ENCODE measurements at regions not wholly inside any gene's neighbourhood (a gene's known extent, or its start where the extent isn't known, plus 50 kb on each side); places are given as distances from the start of the nearest gene placed in this dataset.
A peak's percentile ranks its signal among the peaks of the same experiment; 100 is the strongest.

- TF ChIP-seq ZFP3 (CRISPR knock-in tag; IDR thresholded peaks at IDR 0.05), result no peak
- TF ChIP-seq GLIS3 (CRISPR knock-in tag; IDR thresholded peaks at IDR 0.05), result no peak
- TF ChIP-seq ZNF8 (CRISPR knock-in tag; IDR thresholded peaks at IDR 0.05), result no peak
- no peak for TF ChIP-seq ARNTL (CRISPR knock-in tag; IDR thresholded peaks at IDR 0.05; ENCODE audit: borderline replicate concordance, low read depth)
Observed at GRCh38 chr3:158994386-158994785, 192.5 kb downstream of the MFSD1 start (continued).

GRCh38 chr3:159001711-159002110 lies 199.9 kb downstream of the MFSD1 start:
- ATAC-seq, result no peak
- TF ChIP-seq ISL1 (CRISPR knock-in tag; IDR thresholded peaks at IDR 0.05) (peak; percentile 44; the same call in 1 of the 2 replicates), SNAI2 (CRISPR knock-in tag; IDR thresholded peaks at IDR 0.05) (no peak), TSHZ2 (CRISPR knock-in tag; IDR thresholded peaks at IDR 0.05) (no peak), PPARA (CRISPR knock-in tag; IDR thresholded peaks at IDR 0.05; ENCODE audit: borderline replicate concordance) (no peak), RARB (CRISPR knock-in tag; IDR thresholded peaks at IDR 0.05) (no peak), ZFP3 (CRISPR knock-in tag; IDR thresholded peaks at IDR 0.05) (no peak), CREB5 (CRISPR knock-in tag; IDR thresholded peaks at IDR 0.05; ENCODE audit: low read depth) (no peak), ZC3H10 (CRISPR knock-in tag; IDR thresholded peaks at IDR 0.05) (0 out of 2 replicates have a peak, but pooled peaks have one; percentile 22)

- ATAC-seq, result peak; percentile 26; the same call in 2 of the 3 replicates
- TF ChIP-seq TCF4 (CRISPR knock-in tag; IDR thresholded peaks at IDR 0.05; ENCODE audit: borderline replicate concordance) (peak; percentile 99), CREB5 (CRISPR knock-in tag; IDR thresholded peaks at IDR 0.05; ENCODE audit: low read depth) (peak; percentile 98), PATZ1 (CRISPR knock-in tag; IDR thresholded peaks at IDR 0.05; ENCODE audit: borderline replicate concordance) (peak; percentile 98), CSDC2 (CRISPR knock-in tag; IDR thresholded peaks at IDR 0.05) (no peak), ISL1 (CRISPR knock-in tag; IDR thresholded peaks at IDR 0.05) (peak; percentile 100), ESRRG (CRISPR knock-in tag; IDR thresholded peaks at IDR 0.05) (peak; percentile 96), ARNTL (CRISPR knock-in tag; IDR thresholded peaks at IDR 0.05; ENCODE audit: borderline replicate concordance, low read depth) (no peak), BACH2 (CRISPR knock-in tag; IDR thresholded peaks at IDR 0.05; ENCODE audit: borderline replicate concordance) (no peak), TSHZ2 (CRISPR knock-in tag; IDR thresholded peaks at IDR 0.05) (peak; percentile 98), PPARA (CRISPR knock-in tag; IDR thresholded peaks at IDR 0.05; ENCODE audit: borderline replicate concordance) (no peak), CSRNP3 (CRISPR knock-in tag; IDR thresholded peaks at IDR 0.05) (peak; percentile 99), RARB (CRISPR knock-in tag; IDR thresholded peaks at IDR 0.05) (no peak), ZNF565 (CRISPR knock-in tag; conservative IDR thresholded peaks at IDR 0.05; ENCODE audit: low read depth) (no peak), ZFP3 (CRISPR knock-in tag; IDR thresholded peaks at IDR 0.05) (no peak), POU6F1 (CRISPR knock-in tag; IDR thresholded peaks at IDR 0.05; ENCODE audit: borderline replicate concordance, low read depth) (peak; percentile 91; the same call in 1 of the 2 replicates), GLIS3 (CRISPR knock-in tag; IDR thresholded peaks at IDR 0.05) (peak; percentile 98), ZNF70 (CRISPR knock-in tag; IDR thresholded peaks at IDR 0.05) (peak; percentile 66; the same call in 1 of the 2 replicates), ZC3H10 (CRISPR knock-in tag; IDR thresholded peaks at IDR 0.05) (peak; percentile 99), OSR1 (CRISPR knock-in tag; IDR thresholded peaks at IDR 0.05) (no peak), TOX (CRISPR knock-in tag; IDR thresholded peaks at IDR 0.05; ENCODE audit: borderline replicate concordance) (no peak), SNAI2 (CRISPR knock-in tag; IDR thresholded peaks at IDR 0.05) (0 out of 2 replicates have a peak, but pooled peaks have one; percentile 75), ZNF8 (CRISPR knock-in tag; IDR thresholded peaks at IDR 0.05) (0 out of 2 replicates have a peak, but pooled peaks have one; percentile 12), ZFP30 (CRISPR knock-in tag; IDR thresholded peaks at IDR 0.05) (no peak)
Observed at GRCh38 chr3:159005137-159005536, 203.3 kb downstream of the MFSD1 start.

Data from SK-N-SH treated with all-trans-retinoic acid at 6 μM for 48 hours (cell line).